Nephron progenitor cell (in vitro differentiated cells): ENCODE measurements at regions not wholly inside any gene's neighbourhood (a gene's known extent, or its start where the extent isn't known, plus 50 kb on each side); places are given as distances from the start of the nearest gene placed in this dataset.

Source experiments
- DNase-seq: peaks from one replicate; pipeline ENCODE4 v3.0.0; 2021
- H3K27ac Mint-ChIP-seq: 2 replicates; pipeline ENCODE4 v1.8.0; 2021; ENCODE audit warnings: mild to moderate bottlenecking, moderate library complexity, mixed read lengths
- H3K27me3 Mint-ChIP-seq: 2 replicates; pipeline ENCODE4 v1.8.0; 2021; ENCODE audit warnings: mild to moderate bottlenecking, low read depth, mixed read lengths; ENCODE audit not compliant: poor library complexity
- H3K36me3 Mint-ChIP-seq: 2 replicates; pipeline ENCODE4 v1.8.0; 2021; ENCODE audit warnings: low read depth, mixed read lengths
- H3K4me1 Mint-ChIP-seq: 2 replicates; pipeline ENCODE4 v1.8.0; 2021; ENCODE audit warnings: mixed read lengths
- H3K4me3 Mint-ChIP-seq: 2 replicates; pipeline ENCODE4 v1.8.0; 2021; ENCODE audit warnings: mild to moderate bottlenecking, moderate library complexity, mixed read lengths
- H3K9me3 Mint-ChIP-seq: 2 replicates; pipeline ENCODE4 v1.8.0; 2021; ENCODE audit warnings: mild to moderate bottlenecking, moderate library complexity, mixed read lengths
- CTCF ChIP-seq: fragments of 200-600 bp; sonication (generic); IDR thresholded peaks from 2 replicates; pipeline ENCODE4 v1.5.0; 2021; ENCODE audit warnings: antibody characterized with exemption

- no peak overlapping the region for H3K4me3 Mint-ChIP-seq
- H3K4me1 Mint-ChIP-seq = peaks cover 16% of the 10 kb centered on the region
- H3K9me3 Mint-ChIP-seq = no peaks in the 10 kb centered on the region
- peaks cover 3% of the 10 kb centered on the region for H3K27me3 Mint-ChIP-seq
- no peak for DNase-seq
- H3K36me3 Mint-ChIP-seq = no peaks in the 10 kb centered on the region
- peak overlapping the region; percentile 77 for H3K27ac Mint-ChIP-seq
- no peak for TF ChIP-seq CTCF
These were observed 185.8 kb upstream of the TMPO start for GRCh38 chr12:98329589-98329988.

GRCh38 chr12:98332642-98333041, 182.7 kb upstream of the TMPO start:
- no peaks in the 10 kb centered on the region for H3K9me3 Mint-ChIP-seq
- no peak for DNase-seq
- peaks cover 3% of the 10 kb centered on the region for H3K27me3 Mint-ChIP-seq
- H3K4me1 Mint-ChIP-seq = peaks cover 4% of the 10 kb centered on the region
- no peak for TF ChIP-seq CTCF
- no peaks in the 10 kb centered on the region for H3K36me3 Mint-ChIP-seq
- H3K4me3 Mint-ChIP-seq = no peak overlapping the region
- no peak overlapping the region for H3K27ac Mint-ChIP-seq

GRCh38 chr12:98334768-98335167, 180.6 kb upstream of the TMPO start:
- Mint-ChIP-seq H3K36me3 (no peaks in the 10 kb centered on the region), H3K27me3 (peaks cover 3% of the 10 kb centered on the region), H3K27ac (no peak overlapping the region), H3K4me3 (no peak overlapping the region), H3K4me1 (no peaks in the 10 kb centered on the region), H3K9me3 (no peaks in the 10 kb centered on the region)
- no peak for DNase-seq
- no peak for TF ChIP-seq CTCF

- H3K27ac Mint-ChIP-seq = no peak overlapping the region
- no peak overlapping the region for H3K4me3 Mint-ChIP-seq
- H3K36me3 Mint-ChIP-seq = no peaks in the 10 kb centered on the region
- no peaks in the 10 kb centered on the region for H3K27me3 Mint-ChIP-seq
- no peak for TF ChIP-seq CTCF
- no peaks in the 10 kb centered on the region for H3K4me1 Mint-ChIP-seq
- no peaks in the 10 kb centered on the region for H3K9me3 Mint-ChIP-seq
- DNase-seq = no peak
These were observed 174.4 kb upstream of the TMPO start for GRCh38 chr12:98341026-98341425.

GRCh38 chr12:98341732-98342131, 173.7 kb upstream of the TMPO start:
- Mint-ChIP-seq H3K36me3 (no peaks in the 10 kb centered on the region), H3K27ac (no peak overlapping the region), H3K27me3 (peaks cover 3% of the 10 kb centered on the region), H3K4me3 (no peak overlapping the region), H3K9me3 (no peaks in the 10 kb centered on the region), H3K4me1 (no peaks in the 10 kb centered on the region)
- no peak for DNase-seq
- no peak for TF ChIP-seq CTCF

- no peak for TF ChIP-seq CTCF
- no peak overlapping the region for H3K27ac Mint-ChIP-seq
- H3K4me3 Mint-ChIP-seq = no peak overlapping the region
- DNase-seq = no peak
- peaks cover 3% of the 10 kb centered on the region for H3K27me3 Mint-ChIP-seq
- no peaks in the 10 kb centered on the region for H3K9me3 Mint-ChIP-seq
- H3K36me3 Mint-ChIP-seq = no peaks in the 10 kb centered on the region
- no peaks in the 10 kb centered on the region for H3K4me1 Mint-ChIP-seq
These were observed 172.3 kb upstream of the TMPO start for GRCh38 chr12:98343002-98343567.
